Activated gamma-delta T cell treated with Interleukin-2 at 50 U/mL for 16 hours (primary cell): ENCODE measurements at regions not wholly inside any gene's neighbourhood (a gene's known extent, or its start where the extent isn't known, plus 50 kb on each side); places are given as distances from the start of the nearest gene placed in this dataset.

ENCODE experiments used
- DNase-seq: peaks from one replicate; pipeline ENCODE4 v3.0.0-alpha.2; 2020

DNA sequence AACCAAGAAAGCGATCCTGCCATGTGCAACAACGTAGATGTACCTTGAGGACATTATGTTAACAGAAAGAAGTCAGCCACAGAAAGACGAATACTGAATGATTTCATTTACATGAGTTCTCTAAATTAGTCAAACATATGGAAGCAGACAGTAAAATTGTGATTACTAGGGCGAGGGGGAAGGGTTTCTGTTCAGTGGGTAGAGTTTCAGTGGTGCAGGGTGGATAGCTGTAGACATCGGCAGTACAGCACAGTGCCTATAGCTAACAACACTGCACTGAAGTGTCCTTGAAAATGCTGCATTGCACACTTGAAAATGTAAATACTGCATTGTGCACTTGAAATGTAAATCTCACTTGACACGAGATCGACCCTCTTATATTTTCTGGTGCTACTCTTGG lies 275.3 kb downstream of the GALR1 start:
- no peak for DNase-seq

DNA sequence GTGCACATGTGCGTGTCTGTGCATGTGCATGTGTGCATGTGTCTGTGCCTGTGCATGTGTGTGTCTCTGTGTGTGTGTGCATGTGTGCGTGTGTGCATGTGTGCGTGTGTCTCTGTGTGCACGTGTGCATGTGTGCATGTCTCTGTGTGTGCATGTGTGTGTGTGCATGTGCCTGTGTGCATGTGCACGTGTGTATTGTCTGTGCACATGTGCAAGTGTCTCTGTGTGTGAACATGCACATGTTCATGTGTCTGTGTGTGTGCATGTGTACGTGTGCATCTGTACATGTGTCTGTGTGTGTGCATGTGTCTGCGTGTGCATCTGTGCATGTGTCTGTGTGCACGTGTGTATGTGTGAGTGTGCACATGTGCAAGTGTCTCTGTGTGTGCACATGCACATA lies 277.3 kb downstream of the GALR1 start:
- no peak for DNase-seq

DNA sequence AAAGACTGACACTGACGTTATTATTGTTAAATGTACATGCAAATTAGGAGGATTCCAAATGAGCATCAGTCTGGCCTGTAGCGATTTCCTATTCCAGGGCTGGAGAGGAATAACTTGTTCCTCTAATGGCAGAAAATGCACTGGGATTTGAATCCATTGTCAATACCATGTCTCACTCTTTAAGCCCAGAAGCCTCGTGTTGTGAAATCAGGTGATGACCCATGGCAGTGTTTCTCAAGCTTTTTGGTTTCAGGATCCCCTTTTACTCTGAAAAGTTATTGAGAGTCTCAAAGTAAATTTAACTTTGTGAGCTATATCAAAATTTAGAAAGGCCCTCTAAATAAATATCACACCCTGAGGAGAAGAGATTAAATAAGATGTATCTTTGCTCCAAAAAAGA lies 279.2 kb downstream of the GALR1 start:
- DNase-seq: no peak

DNA sequence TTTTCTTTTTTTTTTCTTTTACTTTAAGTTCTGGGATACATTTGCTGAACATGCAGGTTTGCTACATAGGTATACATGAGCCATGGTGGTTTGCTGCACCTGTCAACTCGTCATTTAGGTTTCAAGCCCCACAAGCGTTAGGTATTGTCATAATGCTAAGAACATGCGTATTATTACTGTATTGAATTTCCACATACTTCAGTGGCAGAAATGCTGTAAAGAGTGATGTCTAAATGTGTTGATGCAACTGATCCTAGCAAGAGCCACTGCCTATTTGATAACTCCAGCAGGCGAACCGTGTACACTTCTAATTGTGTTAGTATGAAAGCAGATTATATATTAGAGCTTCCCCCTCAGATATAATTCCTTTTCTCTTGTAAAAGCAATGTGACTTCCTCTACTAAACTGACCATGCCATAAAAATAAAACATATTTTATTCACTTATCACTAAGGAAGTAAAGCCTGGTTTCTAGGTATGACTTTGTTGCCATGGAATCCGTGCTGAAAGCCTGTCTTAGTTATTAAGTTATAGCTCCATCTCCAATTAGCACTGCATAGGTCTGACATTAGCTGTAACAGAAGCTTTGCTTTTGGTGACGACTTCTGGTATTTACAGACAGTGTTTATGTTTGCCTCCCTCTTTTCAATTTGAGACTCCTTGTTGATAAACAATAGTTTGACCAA lies 280.0 kb downstream of the GALR1 start:
- no peak for DNase-seq

DNA sequence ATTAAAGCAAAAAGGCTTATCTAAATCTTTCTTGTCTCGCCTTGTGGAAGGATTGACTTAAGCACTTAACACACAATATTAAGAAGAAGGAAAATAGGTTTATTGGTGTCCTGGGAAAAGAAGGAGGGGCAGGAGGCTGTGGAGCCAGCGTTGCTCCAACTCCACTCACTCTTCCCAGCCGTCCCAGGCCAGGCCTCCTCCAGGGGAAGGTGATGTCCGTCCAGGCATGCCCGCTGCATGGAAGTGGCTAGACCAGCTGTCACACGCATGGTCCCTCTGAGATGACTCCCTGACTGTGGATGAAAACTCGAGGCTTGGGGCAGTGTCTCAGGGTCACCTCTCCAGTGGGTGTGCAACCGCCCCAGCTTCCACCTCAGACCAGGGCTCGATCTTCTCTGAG lies 281.1 kb downstream of the GALR1 start:
- DNase-seq: no peak

DNA sequence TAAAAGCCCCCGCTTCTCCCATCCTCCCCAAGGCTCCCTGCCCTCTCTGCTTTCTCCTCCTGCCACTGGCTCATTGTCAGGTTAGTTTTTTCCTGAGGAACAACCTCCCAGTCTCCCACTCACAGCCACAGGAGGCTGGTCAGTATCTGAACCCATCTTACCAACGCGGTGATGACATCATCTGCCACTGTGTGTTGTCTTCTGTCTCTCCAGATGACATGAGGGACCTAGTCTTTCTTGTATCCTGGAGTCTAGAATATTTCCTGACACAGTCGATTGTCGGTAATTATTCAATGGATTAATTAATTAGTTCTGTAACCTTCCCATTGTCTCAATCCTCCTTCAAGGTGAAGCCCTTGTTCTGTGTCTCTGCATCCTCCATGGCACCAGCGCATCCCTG lies 290.2 kb downstream of the GALR1 start:
- no peak for DNase-seq

DNA sequence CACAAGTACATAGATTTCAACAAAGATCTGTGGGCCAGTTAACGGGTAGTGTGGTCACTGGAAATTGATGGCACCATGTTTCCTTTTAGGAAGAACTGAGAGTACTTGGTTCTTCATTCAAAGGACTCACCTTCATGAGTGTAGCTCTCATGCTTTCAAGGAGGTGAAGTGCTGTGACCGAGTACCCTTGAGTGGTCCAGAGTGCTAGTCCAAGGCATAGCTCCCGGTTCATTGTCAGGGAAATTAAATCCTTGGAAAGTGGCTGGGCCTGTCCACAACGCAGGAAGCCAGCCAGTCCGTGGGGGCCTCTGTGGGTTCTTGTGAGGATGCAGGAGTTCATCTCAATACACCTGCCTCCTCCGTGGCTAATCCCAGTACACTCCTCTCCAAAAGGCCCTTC lies 295.1 kb downstream of the GALR1 start:
- DNase-seq: no peak

DNA sequence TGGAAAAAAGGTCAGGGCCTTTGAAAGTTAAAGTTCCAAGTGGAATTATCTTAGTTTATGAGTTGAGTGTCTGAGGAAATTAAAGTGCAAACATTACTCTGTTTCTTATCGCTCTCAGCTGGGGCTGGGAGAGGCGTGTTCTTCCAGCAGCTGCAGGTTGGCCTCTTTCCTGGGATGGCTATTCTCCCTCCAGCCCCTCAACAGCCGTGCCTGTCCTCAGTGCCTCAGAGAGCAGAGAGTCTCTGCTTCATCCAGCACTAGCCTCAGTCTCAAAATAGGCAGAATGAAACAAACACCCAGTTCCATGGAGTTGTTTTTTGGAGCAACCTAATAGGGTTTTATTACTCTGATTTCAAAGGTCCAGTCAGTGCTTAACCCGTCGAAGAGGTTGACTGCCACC lies 298.1 kb downstream of the GALR1 start:
- no peak for DNase-seq

DNA sequence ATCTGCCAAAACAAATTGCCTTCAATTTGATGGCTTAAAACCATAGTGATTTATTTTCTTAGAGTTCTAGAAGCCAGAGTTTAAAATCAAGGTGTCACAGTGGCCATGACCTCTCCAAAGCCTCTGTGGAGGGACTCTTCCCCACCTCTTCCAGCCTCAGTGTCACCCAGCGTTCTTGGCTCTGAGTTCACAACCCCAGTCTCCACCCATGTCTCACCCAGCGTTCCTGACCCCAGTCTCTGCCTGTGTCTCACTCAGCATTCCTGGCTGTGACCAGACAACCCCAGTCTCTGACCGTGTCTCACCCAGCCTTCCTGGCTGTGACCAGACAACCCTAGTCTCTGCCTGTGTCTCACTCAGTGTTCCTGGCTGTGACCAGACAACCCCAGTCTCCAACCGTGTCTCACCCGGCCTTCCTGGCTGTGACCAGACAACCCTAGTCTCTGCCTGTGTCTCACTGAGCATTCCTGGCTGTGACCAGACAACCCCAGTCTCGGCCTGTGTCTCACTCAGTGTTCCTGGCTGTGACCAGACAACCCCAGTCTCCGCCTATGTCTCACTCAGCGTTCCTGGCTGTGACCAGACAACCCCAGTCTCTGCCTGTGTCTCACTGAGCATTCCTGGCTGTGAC lies 299.3 kb downstream of the GALR1 start:
- DNase-seq: no peak

DNA sequence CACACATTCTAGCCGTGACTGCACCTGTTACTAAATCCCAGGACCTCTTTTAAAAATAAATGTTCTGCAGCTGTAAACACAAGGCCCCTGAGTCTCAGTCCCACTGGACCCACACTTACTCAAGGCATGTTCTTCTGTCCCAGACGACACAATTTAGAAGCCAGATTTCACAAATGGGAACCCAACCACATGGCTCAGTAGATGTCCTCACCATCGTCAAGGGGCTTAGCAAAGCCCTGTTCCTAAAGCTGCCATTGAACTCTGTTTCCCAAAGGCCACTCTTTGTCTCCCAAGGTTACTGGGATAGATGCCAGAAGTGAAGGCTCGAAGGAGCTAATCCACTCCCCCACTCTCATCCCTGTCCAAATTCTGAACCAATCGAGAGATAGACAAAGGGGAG lies 301.0 kb downstream of the GALR1 start:
- no peak for DNase-seq

DNA sequence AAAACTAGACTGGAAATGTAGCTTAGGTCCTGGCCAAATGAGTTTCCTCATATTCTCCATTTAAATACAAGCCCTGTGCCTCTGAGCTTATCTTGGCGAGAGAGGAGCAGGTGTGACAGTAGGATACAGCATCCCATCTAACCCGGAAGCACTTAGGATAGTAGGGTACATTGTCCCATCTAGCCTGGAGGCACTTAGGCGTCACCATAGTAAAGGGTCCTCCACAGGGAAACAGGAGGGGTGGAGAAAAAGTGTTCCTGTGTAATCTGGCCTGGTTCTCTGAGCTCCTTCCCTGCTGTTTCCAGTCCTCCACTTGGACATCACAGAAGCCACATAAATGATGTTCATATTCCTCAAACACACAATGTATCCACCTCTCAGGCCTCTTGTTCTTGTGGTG lies 301.4 kb downstream of the GALR1 start:
- DNase-seq: no peak

DNA sequence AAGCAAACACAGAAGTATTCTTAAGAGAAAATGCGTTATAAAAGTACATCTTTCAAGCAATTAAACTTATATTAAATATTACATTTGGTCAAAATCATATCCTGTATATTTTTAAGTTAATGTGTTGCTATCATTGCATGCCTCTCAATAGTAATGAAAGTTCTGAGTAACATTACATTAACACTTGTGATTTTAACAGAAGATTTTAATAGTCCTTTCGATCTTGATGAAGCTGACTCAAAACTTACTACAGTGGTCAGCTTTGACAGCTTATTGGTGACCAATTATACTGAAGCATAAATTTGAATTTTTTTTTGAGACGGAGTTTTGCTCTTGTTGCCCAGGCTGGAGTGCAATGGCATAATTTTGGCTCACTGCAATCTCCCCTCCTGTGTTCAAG lies 303.3 kb downstream of the GALR1 start:
- no peak for DNase-seq

DNA sequence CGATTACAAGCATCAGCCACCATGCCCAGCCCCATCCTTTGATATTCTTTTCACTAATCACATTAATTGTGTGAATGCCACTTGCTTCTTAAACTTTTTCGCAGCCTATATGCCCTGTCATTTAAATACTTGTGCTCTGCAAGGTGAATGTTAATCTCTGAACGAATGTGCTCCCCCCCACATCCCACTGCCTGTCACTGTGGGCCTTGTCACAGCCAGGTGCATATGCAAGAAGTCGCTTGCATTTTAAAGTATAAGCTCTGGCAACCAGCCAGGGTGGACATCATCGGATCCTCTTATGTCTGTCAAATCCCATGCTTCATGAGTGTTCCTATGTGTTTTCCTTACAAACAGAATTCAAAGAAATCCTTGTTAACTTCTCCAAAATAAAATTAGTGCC lies 304.4 kb downstream of the GALR1 start:
- no peak for DNase-seq

DNA sequence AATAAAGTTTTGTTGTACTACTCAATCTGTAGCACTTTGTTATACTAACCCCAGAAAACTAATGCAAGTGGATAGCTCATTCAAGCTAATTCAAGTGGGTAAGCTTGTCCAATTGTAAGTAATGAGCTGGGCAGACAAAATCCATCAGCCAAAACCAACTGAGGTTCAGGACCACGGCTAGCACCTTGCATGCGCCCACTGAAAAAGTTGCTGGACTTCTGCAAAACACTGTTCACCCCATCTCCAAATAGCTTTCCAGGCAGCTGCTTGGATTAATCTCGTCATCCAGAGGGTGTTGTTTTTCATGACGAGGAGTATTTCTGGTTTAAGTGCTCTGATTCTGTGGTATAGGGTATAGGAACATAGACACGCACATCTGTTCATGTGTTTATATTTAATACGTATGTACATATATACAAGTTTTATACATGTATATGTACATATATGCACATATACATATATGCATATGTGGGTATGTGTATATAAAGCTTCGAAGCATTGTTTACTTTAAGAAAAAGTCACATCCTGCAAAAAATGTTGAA lies 307.5 kb downstream of the GALR1 start:
- no peak for DNase-seq

DNA sequence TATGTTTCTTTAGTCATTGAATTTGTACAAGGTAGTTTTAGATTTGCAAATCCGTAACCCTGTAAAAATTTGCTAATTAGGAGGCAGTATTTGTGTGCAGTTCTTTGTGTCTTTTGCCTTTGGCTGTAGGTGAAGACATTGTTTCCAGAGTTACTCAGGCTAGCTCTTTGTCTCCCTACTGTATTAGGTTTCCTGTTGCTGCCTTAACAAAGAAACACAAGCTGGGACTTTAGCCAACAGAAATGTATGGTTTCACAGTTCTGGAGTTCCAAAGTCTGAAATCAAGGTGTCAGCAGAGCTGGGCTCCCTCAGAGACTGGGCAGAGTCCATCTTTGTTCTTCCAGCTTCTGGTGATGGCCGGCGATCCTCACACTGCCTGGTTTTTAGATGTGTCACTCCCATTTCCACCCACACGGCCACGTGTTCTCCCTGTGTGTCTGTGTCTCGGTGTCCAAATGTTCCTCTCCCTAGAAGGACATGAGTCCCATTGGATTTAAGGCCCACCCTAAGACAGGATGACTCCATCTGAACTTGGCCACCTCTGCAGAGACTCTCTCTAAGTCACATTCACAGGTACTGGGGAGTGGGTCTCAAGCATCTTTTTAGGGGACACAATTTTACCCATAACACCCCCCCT lies 309.7 kb downstream of the GALR1 start:
- no peak for DNase-seq

DNA sequence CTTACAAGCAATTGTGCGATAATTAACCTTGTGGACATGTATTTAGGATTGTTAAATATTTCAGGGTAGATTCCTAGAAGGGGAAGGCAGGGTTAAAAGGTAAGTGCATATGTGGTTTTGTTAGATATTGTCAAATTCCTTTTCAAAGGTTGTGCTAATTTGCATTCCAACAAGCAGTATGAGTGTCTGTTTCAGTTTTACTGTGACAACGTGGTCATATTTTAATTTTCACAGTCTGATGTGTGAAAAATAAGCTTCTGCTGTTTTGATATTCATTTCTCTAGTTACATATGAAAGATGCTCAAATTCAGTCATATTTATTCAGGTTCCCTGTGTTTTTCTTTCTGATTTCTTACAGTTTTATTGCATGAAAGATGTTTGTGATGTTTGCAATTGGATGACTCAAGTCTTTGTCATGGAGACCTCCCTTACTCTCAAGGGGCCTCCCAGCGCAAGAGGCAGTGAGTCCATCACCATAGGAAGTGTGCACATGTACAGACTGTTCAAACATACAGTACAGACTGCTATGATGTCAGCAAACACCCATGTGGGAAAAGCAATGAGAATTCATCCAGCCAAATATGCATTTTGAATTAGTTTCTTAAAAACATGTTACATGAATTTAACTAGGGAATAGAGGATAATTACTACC lies 310.8 kb downstream of the GALR1 start:
- no peak for DNase-seq

DNA sequence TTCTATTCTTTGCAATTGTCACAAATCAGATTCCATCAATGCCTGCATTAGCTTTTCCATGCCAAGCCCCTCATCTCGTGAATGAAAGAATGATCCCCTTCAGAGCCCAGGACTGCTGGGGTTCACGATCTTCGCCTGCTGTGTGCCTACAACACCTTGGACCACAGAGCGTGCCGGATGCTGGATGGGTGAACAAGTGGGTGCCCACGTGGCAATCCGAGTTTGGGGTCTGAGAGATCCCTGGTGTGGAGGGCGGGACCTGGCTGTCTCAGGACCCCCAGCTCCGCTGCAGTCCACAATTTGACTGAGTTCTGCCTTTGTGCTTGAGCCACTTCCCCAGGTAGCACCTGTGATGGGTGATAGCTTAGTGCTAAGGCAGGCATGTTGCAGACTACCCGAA lies 317.0 kb downstream of the GALR1 start:
- DNase-seq: no peak

DNA sequence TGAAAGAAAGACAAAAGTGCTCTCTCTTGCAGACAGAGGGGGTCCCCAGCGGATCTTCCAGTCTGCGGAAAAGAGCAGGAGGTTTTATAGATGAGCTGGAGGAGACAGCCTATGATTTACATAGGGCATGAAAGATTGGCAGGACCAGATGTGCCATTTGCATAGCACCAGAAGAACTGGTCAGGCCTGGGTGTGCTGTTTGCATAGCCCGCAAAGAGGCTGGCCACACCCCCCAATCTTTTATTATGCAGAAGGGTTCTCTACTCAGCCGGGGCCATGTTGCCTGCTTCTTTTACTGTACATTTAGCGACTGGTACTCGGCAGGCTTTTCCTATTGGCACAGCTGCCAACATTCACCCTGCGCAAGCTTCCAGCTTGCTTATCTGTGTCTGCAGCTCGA lies 317.6 kb downstream of the GALR1 start:
- DNase-seq: no peak

DNA sequence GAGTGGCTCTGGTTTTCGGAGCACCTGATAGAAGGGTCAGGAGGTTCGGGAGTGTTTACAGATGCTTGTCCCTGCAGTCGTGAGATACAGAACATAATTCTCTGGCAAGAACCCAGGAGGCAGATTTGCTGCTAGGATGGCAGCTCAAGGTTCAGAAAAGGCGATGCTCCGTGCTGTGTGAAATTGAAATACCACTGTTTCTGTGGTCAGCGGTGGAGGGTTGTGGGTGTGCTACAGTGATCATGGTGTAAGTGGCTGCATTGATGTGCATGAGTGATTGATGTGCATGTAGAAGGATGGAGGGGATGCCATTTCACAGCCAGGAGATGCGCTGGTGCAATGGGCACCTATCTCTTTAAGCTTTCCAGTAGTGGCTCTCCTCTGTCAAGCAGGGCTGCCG lies 322.1 kb downstream of the GALR1 start:
- no peak for DNase-seq

DNA sequence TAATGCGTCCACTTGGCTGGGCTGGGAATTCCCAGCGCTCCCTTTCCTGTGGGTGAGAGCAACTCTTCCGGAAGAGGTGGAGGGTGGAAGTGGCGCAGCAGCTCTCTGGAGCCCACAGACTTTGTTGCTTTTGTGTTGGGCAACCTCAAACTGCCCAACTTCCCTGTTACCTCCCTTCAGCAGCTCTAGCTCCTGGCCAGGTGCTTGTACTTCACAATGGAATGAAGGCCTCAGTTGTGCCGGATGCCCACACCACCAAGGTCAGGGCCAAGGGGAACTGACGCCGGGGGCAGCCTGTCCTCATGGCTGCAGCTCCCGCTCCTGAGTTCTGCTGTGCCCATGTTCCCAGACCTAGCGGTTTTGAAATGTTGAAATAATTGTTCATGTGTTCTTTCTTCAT lies 322.9 kb downstream of the GALR1 start:
- no peak for DNase-seq

DNA sequence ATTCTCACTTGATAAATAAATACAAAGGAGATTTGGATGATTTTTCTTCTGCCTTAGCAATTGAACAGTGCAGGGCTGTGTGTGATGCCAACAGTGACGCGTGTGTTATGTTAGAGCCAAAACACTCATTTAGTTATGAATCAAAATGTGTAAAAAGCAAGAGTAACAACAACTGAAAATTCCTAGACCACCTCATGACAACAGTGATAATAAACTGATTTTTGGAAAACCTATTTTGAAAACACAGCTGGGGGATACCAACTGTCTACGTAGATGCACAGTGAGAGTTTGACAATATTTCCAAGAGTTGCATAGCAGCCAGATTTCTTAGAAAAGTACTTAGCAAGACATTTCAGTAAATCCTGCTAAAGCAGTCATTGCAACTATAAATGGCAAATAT lies 323.9 kb downstream of the GALR1 start:
- DNase-seq: no peak

DNA sequence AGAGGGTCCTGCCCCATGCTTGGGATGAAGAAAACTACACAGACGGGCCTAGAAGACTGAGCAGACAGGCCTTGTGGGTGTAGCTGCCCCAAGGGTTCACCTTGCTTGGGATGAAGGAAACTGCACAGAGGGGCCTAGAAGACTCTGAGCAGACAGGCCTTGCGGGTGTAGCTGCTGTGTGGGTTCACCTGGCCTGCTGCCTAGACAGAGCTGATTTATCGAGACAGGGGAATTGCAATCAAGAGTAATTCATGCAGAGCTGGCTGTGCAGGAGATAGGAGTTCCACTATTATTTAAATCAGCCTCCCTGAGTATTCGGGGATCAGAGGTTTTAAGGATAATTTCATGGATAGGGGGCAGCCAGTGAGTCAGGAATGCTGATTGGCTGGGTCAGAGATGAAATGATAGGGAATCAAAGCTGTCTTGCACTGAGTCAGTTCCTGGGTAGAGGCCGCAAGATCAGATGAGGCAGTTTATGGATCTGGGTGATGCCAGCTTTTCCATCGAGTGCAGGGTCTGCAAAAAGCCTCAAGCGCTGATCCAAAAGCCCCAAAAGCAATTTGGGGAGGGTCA lies 341.4 kb downstream of the GALR1 start:
- no peak for DNase-seq

DNA sequence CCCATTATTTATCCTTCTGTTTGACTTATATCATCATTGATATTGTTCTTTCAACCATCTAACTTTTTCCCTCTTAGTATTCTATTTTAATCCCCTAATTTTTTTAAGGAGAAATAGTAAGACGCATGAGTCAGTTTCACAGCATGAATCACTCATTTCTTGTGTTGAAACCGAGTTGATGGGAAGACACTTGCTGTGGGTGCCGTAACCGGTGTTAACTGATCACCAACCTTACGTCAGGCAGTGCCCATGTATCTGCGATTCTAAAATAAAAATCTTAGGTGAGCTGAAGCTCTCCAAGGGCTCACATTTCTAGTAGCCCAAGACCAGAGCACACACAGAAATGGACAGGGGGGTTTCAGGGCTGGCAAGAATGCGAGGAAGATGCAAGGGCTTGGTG lies 348.1 kb downstream of the GALR1 start:
- DNase-seq: no peak

DNA sequence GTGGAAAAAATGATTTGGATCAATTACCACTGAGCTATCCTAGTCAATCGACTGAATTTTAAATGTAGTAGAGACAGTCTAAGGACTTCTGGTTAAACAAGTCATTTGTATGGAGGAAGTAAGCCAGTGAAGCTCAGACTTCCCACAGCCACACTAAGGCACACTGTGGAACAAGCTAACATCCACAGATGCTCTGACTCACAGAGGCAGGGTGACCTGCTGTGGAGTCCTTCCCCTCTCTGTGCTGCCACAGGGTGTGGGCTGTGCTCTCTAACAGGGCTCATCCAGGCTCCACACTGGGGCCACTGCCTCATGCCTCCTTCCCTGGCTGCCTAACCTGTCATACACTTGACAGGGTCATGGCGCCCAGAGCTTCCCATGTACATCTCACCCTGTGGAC lies 351.0 kb downstream of the GALR1 start:
- DNase-seq: no peak
